Psoas muscle (tissue), 7 donors: ENCODE measurements at regions not wholly inside any gene's neighbourhood (a gene's known extent, or its start where the extent isn't known, plus 50 kb on each side); places are given as distances from the start of the nearest gene placed in this dataset.

ENCODE experiments used
- ATAC-seq, 4 donors: fragments of 200-7000 bp; cut with Tn5 transposase; one replicate each; pipeline ENCODE4 v1.9.1; 2020; ENCODE audit warnings: moderate library complexity in 3 of 4, mild to moderate bottlenecking in 2 of 4
- DNase-seq, 2 donors: peaks; one replicate each; pipeline ENCODE4 v3.0.0-alpha.2; 2020
- H3K27ac ChIP-seq: fragments of 200-600 bp; one replicate; pipeline ENCODE4 v1.8.0; 2022
- H3K27me3 ChIP-seq, 3 donors: fragments of 200-600 bp in 1 of 3; one replicate each; pipeline versions ENCODE4 v1.6.1 to v1.8.0; 2013 to 2022; ENCODE audit warnings: low read length in 2 of 3, mild to moderate bottlenecking in 2 of 3, moderate library complexity in 1 of 3; ENCODE audit not compliant: insufficient read depth in 3 of 3
- H3K36me3 ChIP-seq, 2 donors: fragments of 200-600 bp in 1 of 2; one replicate each; pipeline versions ENCODE4 v1.6.1 to v1.8.0; 2013 to 2022; ENCODE audit warnings: low read depth in 1 of 2, mild to moderate bottlenecking in 1 of 2, moderate library complexity in 1 of 2; ENCODE audit not compliant: insufficient read depth in 1 of 2
- H3K4me1 ChIP-seq: fragments of 200-600 bp; one replicate; pipeline ENCODE4 v1.8.0; 2022
- H3K4me3 ChIP-seq: fragments of 200-600 bp; one replicate; pipeline ENCODE4 v1.8.0; 2022; ENCODE audit warnings: mild to moderate bottlenecking
- H3K9me3 ChIP-seq: fragments of 200-600 bp; one replicate; pipeline ENCODE4 v1.8.0; 2022
- CTCF ChIP-seq: fragments of 200-600 bp; IDR thresholded peaks from one replicate; pipeline ENCODE4 v1.8.0; 2022; ENCODE audit warnings: antibody characterized with exemption
- WGBS, 3 donors: extraction: QIAGEN DNeasy Blood & Tissue Kit; methylation state at CpG; one replicate each; pipeline versions ENCODE4 v1.1.6 to v1.1.7; 2013; 5-methylcytosine and 5-hydroxymethylcytosine counted together
- intact Hi-C, 2 donors: fragments of 100-400 bp; cut with DNase I; formaldehyde crosslinking; loops; one replicate each; pipeline versions ENCODE4 v1.11.0 to v1.14.2; 2022
- donor health status: healthy with polysubstance abuse.
- donor health status: DM: no; HTN: no; CAD: no; lungs with moderate emphysema.
- donor health status: Bipolar disorder and iron deficiency.
- donor health status: healthy.
- donor health status: DM: yes; HTN: yes; CAD: no.
- donor health status: DM: no; HTN: no; CAD: no.
- donor health status: DM: yes; HTN: yes; CAD: no.

- H3K36me3 ChIP-seq, result no peaks in the 10 kb centered on the region
- no peak for TF ChIP-seq CTCF
- H3K9me3 ChIP-seq, result peaks cover 16% of the 10 kb centered on the region
- no peak for DNase-seq
- peak; percentile 68 to 92 (median 83) for ATAC-seq
- no peak overlapping the region for H3K27ac ChIP-seq
- H3K4me3 ChIP-seq, result no peak overlapping the region
- no peaks in the 10 kb centered on the region for H3K4me1 ChIP-seq
- peaks cover 0 to 3% (median 0%) of the 10 kb centered on the region in 3 donors for H3K27me3 ChIP-seq
- intact Hi-C loops, result no loop called here
- WGBS, 3 donors, result 34 to 56% (median 37%) methylated on average over 4 of the region's 4 CpGs
These were observed 590.0 kb downstream of the BCOR start for GRCh38 chrX:39507617-39508299.

DNA sequence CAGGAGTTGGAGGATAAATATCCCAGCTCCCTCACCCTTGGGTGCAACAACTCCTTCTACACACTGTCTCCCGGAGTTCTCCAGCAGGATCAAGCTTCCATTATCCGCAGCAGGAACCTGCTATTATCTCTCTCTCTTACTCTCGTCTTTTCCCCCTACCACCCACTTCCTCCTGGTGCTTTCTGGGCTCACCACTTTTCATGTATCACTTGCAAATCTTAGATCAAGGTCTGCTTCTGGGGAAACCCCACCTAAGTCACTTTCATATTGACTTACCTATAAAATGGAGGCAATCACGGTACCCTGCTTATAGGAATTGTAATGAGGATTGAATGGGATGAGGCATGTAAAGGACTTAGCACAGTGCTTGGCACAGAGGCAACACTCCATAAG lies 589.5 kb downstream of the BCOR start:
- ATAC-seq (no peak), DNase-seq (no peak)
- Histone ChIP-seq H3K4me1 (no peaks in the 10 kb centered on the region), H3K27ac (no peak overlapping the region), H3K36me3 (no peaks in the 10 kb centered on the region), H3K9me3 (peaks cover 19% of the 10 kb centered on the region), H3K27me3 (peaks cover 0 to 3% (median 0%) of the 10 kb centered on the region in 3 donors), H3K4me3 (no peak overlapping the region)
- TF ChIP-seq CTCF, result no peak
- intact Hi-C loops, result no loop called here
- 67 to 78% (median 69%) methylated on average over 4 of the region's 4 CpGs for WGBS, 3 donors

- intact Hi-C loops, result no loop called here
- Histone ChIP-seq H3K9me3 (peaks cover 19% of the 10 kb centered on the region), H3K36me3 (no peaks in the 10 kb centered on the region), H3K4me3 (no peak overlapping the region), H3K4me1 (no peaks in the 10 kb centered on the region), H3K27ac (no peak overlapping the region), H3K27me3 (peaks cover 0 to 3% (median 0%) of the 10 kb centered on the region in 3 donors)
- TF ChIP-seq CTCF, result no peak
- ATAC-seq, result no peak
- 85 to 100% (median 97%) methylated on average over 1 of the region's 1 CpG for WGBS, 3 donors
- DNase-seq, result no peak
These were observed 588.6 kb downstream of the BCOR start for GRCh38 chrX:39509157-39509556.

DNA sequence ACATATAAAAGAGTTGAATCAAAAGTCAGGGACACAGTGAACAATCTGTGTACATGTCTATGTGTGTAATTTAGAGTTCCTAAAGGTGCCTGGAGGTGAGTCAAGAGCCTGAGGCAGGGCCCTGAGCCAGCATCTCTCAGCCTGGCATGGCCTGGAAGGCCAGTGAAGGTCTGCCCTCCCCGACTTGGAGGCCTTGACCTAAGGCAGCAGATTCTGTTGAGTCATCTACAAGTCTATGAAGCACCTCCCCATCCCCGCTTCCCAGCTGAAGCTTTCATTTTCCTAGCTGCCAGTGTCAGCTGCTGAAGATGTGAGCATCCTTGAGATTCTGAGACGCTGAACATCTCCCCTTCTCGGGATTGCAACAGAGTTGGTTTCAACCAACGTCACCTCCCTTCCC lies 583.9 kb downstream of the BCOR start:
- peaks cover 0 to 6% (median 0%) of the 10 kb centered on the region in 3 donors for H3K27me3 ChIP-seq
- DNase-seq (no peak), ATAC-seq (peak in 3 of 4 donors; percentile 34 to 80 (median 49))
- no peak overlapping the region for H3K27ac ChIP-seq
- H3K4me3 ChIP-seq, result no peak overlapping the region
- H3K4me1 ChIP-seq, result peaks cover 1% of the 10 kb centered on the region
- H3K9me3 ChIP-seq, result peaks cover 15% of the 10 kb centered on the region
- WGBS, 3 donors, result 56 to 69% (median 59%) methylated on average over 5 of the region's 5 CpGs
- no peaks in the 10 kb centered on the region for H3K36me3 ChIP-seq
- TF ChIP-seq CTCF, result no peak
- intact Hi-C loops, result no loop called here

GRCh38 chrX:39514801-39515200 lies 583.0 kb downstream of the BCOR start:
- intact Hi-C loops, result no loop called here
- Histone ChIP-seq H3K36me3 (no peaks in the 10 kb centered on the region), H3K9me3 (peaks cover 6% of the 10 kb centered on the region), H3K4me1 (peaks cover 8% of the 10 kb centered on the region), H3K27ac (no peak overlapping the region), H3K27me3 (peaks cover 0 to 6% (median 0%) of the 10 kb centered on the region in 3 donors), H3K4me3 (no peak overlapping the region)
- 64 to 76% (median 73%) methylated on average over 5 to 7 of the region's 7 CpGs for WGBS, 3 donors
- TF ChIP-seq CTCF, result no peak
- DNase-seq (no peak), ATAC-seq (no peak)
